Adipocyte (in vitro differentiated cells): ENCODE measurements at regions not wholly inside any gene's neighbourhood (a gene's known extent, or its start where the extent isn't known, plus 50 kb on each side); places are given as distances from the start of the nearest gene placed in this dataset.
"Not testable (repeated sequence)": the region's sequence is repeated elsewhere in the genome, so short reads cannot be mapped to it uniquely, and the experiment has no call there.

Experiments used
- DNase-seq: peaks from one replicate; pipeline ENCODE4 v3.0.0-alpha.2; 2015; ENCODE audit warnings: low read depth
- H3K27me3 ChIP-seq: replicated peaks from 2 replicates; pipeline ENCODE4 v1.7.0; 2013; ENCODE audit warnings: mild to moderate bottlenecking, low read length, moderate library complexity; ENCODE audit not compliant: control insufficient read depth, insufficient read depth
- H3K36me3 ChIP-seq: 2 replicates; pipeline ENCODE4 v1.7.0; 2013; ENCODE audit warnings: low read length, mild to moderate bottlenecking, moderate library complexity; ENCODE audit not compliant: control insufficient read depth, insufficient read depth, severe bottlenecking
- H3K4me1 ChIP-seq: 2 replicates; pipeline ENCODE4 v1.7.0; 2013; ENCODE audit warnings: mild to moderate bottlenecking, low read length, moderate library complexity; ENCODE audit not compliant: control insufficient read depth, insufficient read depth
- H3K4me3 ChIP-seq: 2 replicates; pipeline ENCODE4 v1.7.0; 2013; ENCODE audit warnings: mild to moderate bottlenecking, low read length, moderate library complexity
- H3K9ac ChIP-seq: 2 replicates; pipeline ENCODE4 v1.7.0; 2013; ENCODE audit warnings: mild to moderate bottlenecking, low read length, moderate library complexity
- H3K9me3 ChIP-seq: 2 replicates; pipeline ENCODE4 v1.7.0; 2013; ENCODE audit warnings: mild to moderate bottlenecking, low read length, moderate library complexity; ENCODE audit not compliant: control insufficient read depth

- not testable (repeated sequence) for H3K4me3 ChIP-seq, DNase-seq
These were observed 222.3 kb upstream of the ECI2 start for GRCh38 chr6:4357660-4358152.

GRCh38 chr6:4356899-4357659 is 221.7 kb upstream of the ECI2 start:
- Histone ChIP-seq H3K4me1 (peaks cover 34% of the 10 kb centered on the region), H3K36me3 (no peaks in the 10 kb centered on the region), H3K9me3 (no peaks in the 10 kb centered on the region), H3K9ac (no peak overlapping the region), H3K27me3 (no peaks in the 10 kb centered on the region), H3K4me3 (no peak overlapping the region)
- DNase-seq: no peak

More at GRCh38 chr6:4357660-4358152, 222.3 kb upstream of the ECI2 start:
- not testable (repeated sequence) for H3K9me3 ChIP-seq, H3K27me3 ChIP-seq, H3K36me3 ChIP-seq, H3K9ac ChIP-seq
- H3K4me1 ChIP-seq: peaks cover 28% of the 10 kb centered on the region

- no peaks in the 10 kb centered on the region for H3K9me3 ChIP-seq
- H3K4me3 ChIP-seq: no peak overlapping the region
- peaks cover 42% of the 10 kb centered on the region for H3K4me1 ChIP-seq
- H3K9ac ChIP-seq: no peak overlapping the region
- peak; percentile 68 for DNase-seq
- no peaks in the 10 kb centered on the region for H3K27me3 ChIP-seq
- H3K36me3 ChIP-seq: no peaks in the 10 kb centered on the region
These were observed 219.9 kb upstream of the ECI2 start for GRCh38 chr6:4355241-4355640.

- Histone ChIP-seq H3K9me3 (no peaks in the 10 kb centered on the region), H3K4me1 (peaks cover 35% of the 10 kb centered on the region), H3K9ac (no peak overlapping the region), H3K27me3 (no peaks in the 10 kb centered on the region), H3K36me3 (no peaks in the 10 kb centered on the region), H3K4me3 (no peak overlapping the region)
- DNase-seq: no peak
These were observed 218.8 kb upstream of the ECI2 start for GRCh38 chr6:4354181-4354580.

- Histone ChIP-seq H3K27me3 (no peaks in the 10 kb centered on the region), H3K9me3 (no peaks in the 10 kb centered on the region), H3K4me1 (peaks cover 26% of the 10 kb centered on the region), H3K9ac (peak overlapping the region; percentile 63), H3K36me3 (no peaks in the 10 kb centered on the region), H3K4me3 (no peak overlapping the region)
- DNase-seq: peak; percentile 6
These were observed 217.4 kb upstream of the ECI2 start for GRCh38 chr6:4352731-4353130.

- Histone ChIP-seq H3K9ac (peak overlapping the region; percentile 63), H3K4me3 (peak overlapping the region; percentile 73), H3K4me1 (peaks cover 27% of the 10 kb centered on the region), H3K36me3 (no peaks in the 10 kb centered on the region), H3K27me3 (no peaks in the 10 kb centered on the region), H3K9me3 (no peaks in the 10 kb centered on the region)
- no peak for DNase-seq
These were observed 216.9 kb upstream of the ECI2 start for GRCh38 chr6:4352322-4352669.

GRCh38 chr6:4351520-4352321 is 216.3 kb upstream of the ECI2 start:
- Histone ChIP-seq H3K36me3 (no peaks in the 10 kb centered on the region), H3K27me3 (no peaks in the 10 kb centered on the region), H3K9me3 (no peaks in the 10 kb centered on the region), H3K9ac (peak overlapping the region; percentile 63), H3K4me3 (peak overlapping the region; percentile 73), H3K4me1 (peaks cover 30% of the 10 kb centered on the region)
- DNase-seq: peak; percentile 91

GRCh38 chr6:4350567-4351519 is 215.5 kb upstream of the ECI2 start:
- H3K9ac ChIP-seq: peak overlapping the region; percentile 63
- peaks cover 30% of the 10 kb centered on the region for H3K4me1 ChIP-seq
- H3K27me3 ChIP-seq: no peaks in the 10 kb centered on the region
- peak overlapping the region; percentile 73 for H3K4me3 ChIP-seq
- H3K9me3 ChIP-seq: no peaks in the 10 kb centered on the region
- no peaks in the 10 kb centered on the region for H3K36me3 ChIP-seq
- no peak for DNase-seq

- Histone ChIP-seq H3K27me3 (no peaks in the 10 kb centered on the region), H3K9me3 (no peaks in the 10 kb centered on the region), H3K36me3 (no peaks in the 10 kb centered on the region), H3K9ac (no peak overlapping the region), H3K4me3 (no peak overlapping the region), H3K4me1 (peaks cover 22% of the 10 kb centered on the region)
- DNase-seq: no peak
These were observed 214.6 kb upstream of the ECI2 start for GRCh38 chr6:4349931-4350330.

- H3K4me1 ChIP-seq: peaks cover 20% of the 10 kb centered on the region
- H3K27me3 ChIP-seq: no peaks in the 10 kb centered on the region
- no peaks in the 10 kb centered on the region for H3K36me3 ChIP-seq
- no peak overlapping the region for H3K4me3 ChIP-seq
- no peak overlapping the region for H3K9ac ChIP-seq
- H3K9me3 ChIP-seq: no peaks in the 10 kb centered on the region
- DNase-seq: no peak
These were observed 213.9 kb upstream of the ECI2 start for GRCh38 chr6:4349323-4349722.
